T-cell (primary cell): ENCODE measurements at regions not wholly inside any gene's neighbourhood (a gene's known extent, or its start where the extent isn't known, plus 50 kb on each side); places are given as distances from the start of the nearest gene placed in this dataset.

Experiments
- ATAC-seq, 4 experiments: fragments of 200-7000 bp in 3 of 4; fragments of 150-1000 bp in 1 of 4; cut with Tn5 transposase; replicated peaks in 1 of 4; 1 replicate in 3 of 4; 2 replicates in 1 of 4; pipeline ENCODE4 v1.10.0; 2021; ENCODE audit warnings: moderate library complexity in 3 of 4, mild to moderate bottlenecking in 2 of 4, moderate number of reproducible peaks in 1 of 4
- CTCF ChIA-PET, 2 donors: fragments of 300-600 bp; sonication (Branson Sonifier 250); formaldehyde crosslinking; loops; one replicate each; lab custom pipeline; 2022; ENCODE audit warnings: antibody characterized with exemption in 2 of 2; lab: Charles Lee
- POLR2A ChIA-PET, 2 donors: fragments of 300-600 bp; sonication (Branson Sonifier 250); formaldehyde crosslinking; loops; one replicate each; lab custom pipeline; 2022; ENCODE audit warnings: antibody characterized with exemption in 2 of 2; lab: Charles Lee
- DNase-seq, 35 experiments: peaks; one replicate each; pipeline versions ENCODE4 v3.0.0 to v3.0.0-alpha.2; 2013 to 2023
- H3K27ac ChIP-seq: one replicate; pipeline ENCODE4 v1.5.1; 2013; ENCODE audit warnings: low read length
- H3K27me3 ChIP-seq, 2 experiments: replicated peaks in 1 of 2; 1 replicate in 1 of 2; 2 replicates in 1 of 2; pipeline versions ENCODE4 v1.6.1 to v1.7.0; 2013; ENCODE audit warnings: low read length in 1 of 2, mixed read lengths in 1 of 2; ENCODE audit not compliant: control insufficient read depth in 2 of 2, insufficient read depth in 2 of 2; ENCODE audit errors: extremely low read depth in 1 of 2
- H3K36me3 ChIP-seq, 2 donors: 1 replicate in 1 of 2; 2 replicates in 1 of 2; pipeline versions ENCODE4 v1.6.1 to v1.7.0; 2013; ENCODE audit warnings: low read length in 1 of 2; ENCODE audit not compliant: control insufficient read depth in 2 of 2, insufficient read depth in 1 of 2; ENCODE audit errors: extremely low read depth in 1 of 2
- H3K4me1 ChIP-seq, 2 experiments: 1 replicate in 1 of 2; 2 replicates in 1 of 2; pipeline versions ENCODE4 v1.6.1 to v1.7.0; 2013; ENCODE audit warnings: low read length in 2 of 2, mixed read lengths in 1 of 2; ENCODE audit not compliant: insufficient read depth in 2 of 2, control insufficient read depth in 1 of 2; ENCODE audit errors: extremely low read depth in 1 of 2
- H3K4me3 ChIP-seq, 2 donors: 1 replicate in 1 of 2; 2 replicates in 1 of 2; pipeline versions ENCODE4 v1.5.1 to v1.7.0; 2013; ENCODE audit warnings: mild to moderate bottlenecking in 2 of 2, low read length in 1 of 2, moderate library complexity in 1 of 2; ENCODE audit not compliant: control insufficient read depth in 1 of 2; ENCODE audit errors: extremely low read depth in 1 of 2
- H3K9me3 ChIP-seq: 2 replicates; pipeline ENCODE4 v1.7.0; 2013
- H3K27ac Mint-ChIP-seq, 2 donors: one replicate each; pipeline ENCODE4 v1.8.0; 2020 to 2021; ENCODE audit warnings: mild to moderate bottlenecking in 2 of 2, mixed read lengths in 2 of 2
- H3K27me3 Mint-ChIP-seq, 2 donors: one replicate each; pipeline ENCODE4 v1.8.0; 2021 to 2022; ENCODE audit warnings: mixed read lengths in 2 of 2
- H3K36me3 Mint-ChIP-seq: one replicate; pipeline ENCODE4 v1.8.0; 2021; ENCODE audit warnings: mixed read lengths
- H3K4me1 Mint-ChIP-seq, 3 donors: one replicate each; pipeline ENCODE4 v1.8.0; 2020 to 2022; ENCODE audit warnings: mixed read lengths in 3 of 3, mild to moderate bottlenecking in 1 of 3
- H3K4me3 Mint-ChIP-seq, 3 donors: one replicate each; pipeline ENCODE4 v1.8.0; 2020 to 2022; ENCODE audit warnings: mild to moderate bottlenecking in 3 of 3, mixed read lengths in 3 of 3, moderate library complexity in 3 of 3
- H3K9me3 Mint-ChIP-seq, 3 donors: one replicate each; pipeline ENCODE4 v1.8.0; 2020 to 2022; ENCODE audit warnings: mixed read lengths in 3 of 3
- WGBS: methylation state at CpG from one replicate; pipeline ENCODE4 v1.1.5; 2013; ENCODE audit warnings: missing lambda C conversion rate; ENCODE audit not compliant: insufficient coverage; 5-methylcytosine and 5-hydroxymethylcytosine counted together

- WGBS: 63% methylated on average over 2 of the region's 3 CpGs
- no peak overlapping the region for H3K4me3 Mint-ChIP-seq
- H3K4me3 ChIP-seq: no peak overlapping the region
- POLR2A ChIA-PET: no interaction called here
- no peaks in the 10 kb centered on the region for H3K4me1 Mint-ChIP-seq
- no peak overlapping the region for H3K27ac Mint-ChIP-seq
- H3K36me3 ChIP-seq: no peaks in the 10 kb centered on the region
- H3K27me3 ChIP-seq: no peaks in the 10 kb centered on the region
- CTCF ChIA-PET: no interaction called here
- DNase-seq (no peak), ATAC-seq (no peak)
- no peaks in the 10 kb centered on the region for H3K4me1 ChIP-seq
- H3K9me3 ChIP-seq: no peaks in the 10 kb centered on the region
- no peak overlapping the region for H3K27ac ChIP-seq
- no peaks in the 10 kb centered on the region for H3K27me3 Mint-ChIP-seq
- H3K9me3 Mint-ChIP-seq: peaks cover 0 to 1% (median 0%) of the 10 kb centered on the region in 3 donors
- no peaks in the 10 kb centered on the region for H3K36me3 Mint-ChIP-seq
Observed at GRCh38 chr2:30348825-30349224, 98.2 kb upstream of the LCLAT1 start.

GRCh38 chr2:30349691-30350090 is 97.4 kb upstream of the LCLAT1 start:
- no peak overlapping the region for H3K4me3 Mint-ChIP-seq
- H3K27ac Mint-ChIP-seq: no peak overlapping the region
- ATAC-seq (no peak), DNase-seq (no peak)
- Histone ChIP-seq H3K27ac (no peak overlapping the region), H3K36me3 (no peaks in the 10 kb centered on the region), H3K9me3 (no peaks in the 10 kb centered on the region), H3K27me3 (no peaks in the 10 kb centered on the region), H3K4me3 (no peak overlapping the region), H3K4me1 (no peaks in the 10 kb centered on the region)
- no peaks in the 10 kb centered on the region for H3K9me3 Mint-ChIP-seq
- 67% methylated on average over 3 of the region's 7 CpGs for WGBS
- ChIA-PET CTCF (no interaction called here), POLR2A (no interaction called here)
- H3K27me3 Mint-ChIP-seq: no peaks in the 10 kb centered on the region
- no peaks in the 10 kb centered on the region for H3K36me3 Mint-ChIP-seq
- no peaks in the 10 kb centered on the region for H3K4me1 Mint-ChIP-seq

- DNase-seq (no peak), ATAC-seq (no peak)
- Mint-ChIP-seq H3K27ac (no peak overlapping the region), H3K4me3 (no peak overlapping the region), H3K36me3 (no peaks in the 10 kb centered on the region), H3K4me1 (no peaks in the 10 kb centered on the region), H3K27me3 (no peaks in the 10 kb centered on the region), H3K9me3 (no peaks in the 10 kb centered on the region)
- Histone ChIP-seq H3K4me3 (no peak overlapping the region), H3K27me3 (no peaks in the 10 kb centered on the region), H3K4me1 (no peaks in the 10 kb centered on the region), H3K27ac (no peak overlapping the region), H3K9me3 (no peaks in the 10 kb centered on the region), H3K36me3 (no peaks in the 10 kb centered on the region)
- CTCF ChIA-PET: no interaction called here
- POLR2A ChIA-PET: no interaction called here
- WGBS: 95% methylated on average over 8 of the region's 9 CpGs
Observed at GRCh38 chr2:30351116-30351515, 95.9 kb upstream of the LCLAT1 start.

GRCh38 chr2:30351949-30352348 is 95.1 kb upstream of the LCLAT1 start:
- Histone ChIP-seq H3K27ac (no peak overlapping the region), H3K4me3 (no peak overlapping the region), H3K36me3 (no peaks in the 10 kb centered on the region), H3K4me1 (no peaks in the 10 kb centered on the region), H3K9me3 (no peaks in the 10 kb centered on the region), H3K27me3 (no peaks in the 10 kb centered on the region)
- Mint-ChIP-seq H3K36me3 (no peaks in the 10 kb centered on the region), H3K4me1 (no peaks in the 10 kb centered on the region), H3K4me3 (no peak overlapping the region), H3K9me3 (no peaks in the 10 kb centered on the region), H3K27me3 (no peaks in the 10 kb centered on the region), H3K27ac (no peak overlapping the region)
- CTCF ChIA-PET: no interaction called here
- POLR2A ChIA-PET: no interaction called here
- DNase-seq: no peak
- ATAC-seq: no peak
- 80% methylated on average over 2 of the region's 3 CpGs for WGBS

- H3K27me3 Mint-ChIP-seq: no peaks in the 10 kb centered on the region
- WGBS: no CpG with 5 or more reads among the region's 2 CpGs
- Histone ChIP-seq H3K36me3 (no peaks in the 10 kb centered on the region), H3K9me3 (no peaks in the 10 kb centered on the region), H3K4me3 (no peak overlapping the region), H3K27ac (no peak overlapping the region), H3K4me1 (no peaks in the 10 kb centered on the region), H3K27me3 (no peaks in the 10 kb centered on the region)
- H3K4me1 Mint-ChIP-seq: peaks cover 0 to 3% (median under 1%) of the 10 kb centered on the region in 3 donors
- ATAC-seq (no peak), DNase-seq (no peak)
- ChIA-PET POLR2A (interaction anchor here in 1 of 2 donors (0.6 kb wide), 2 partner anchors 9 to 206 kb away, joined by 3 to 4 read pairs; no protein-coding TSS in a partner anchor), CTCF (interaction anchor here in 1 of 2 donors (0.5 kb wide), 1 partner anchor 143 kb away, joined by 3 read pairs; no protein-coding TSS in a partner anchor)
- H3K36me3 Mint-ChIP-seq: no peaks in the 10 kb centered on the region
- H3K4me3 Mint-ChIP-seq: no peak overlapping the region
- H3K27ac Mint-ChIP-seq: no peak overlapping the region
- no peaks in the 10 kb centered on the region for H3K9me3 Mint-ChIP-seq
Observed at GRCh38 chr2:30354150-30354549, 92.9 kb upstream of the LCLAT1 start.

- Histone ChIP-seq H3K4me3 (no peak overlapping the region), H3K4me1 (peaks cover 0 to 1% of the 10 kb centered on the region in 2 experiments), H3K27me3 (no peaks in the 10 kb centered on the region), H3K9me3 (no peaks in the 10 kb centered on the region), H3K36me3 (no peaks in the 10 kb centered on the region), H3K27ac (no peak overlapping the region)
- H3K4me1 Mint-ChIP-seq: peaks cover 0 to 5% (median 4%) of the 10 kb centered on the region in 3 donors
- DNase-seq: no peak
- no peak for ATAC-seq
- no peaks in the 10 kb centered on the region for H3K27me3 Mint-ChIP-seq
- WGBS: no CpG with 5 or more reads among the region's 1 CpG
- H3K36me3 Mint-ChIP-seq: no peaks in the 10 kb centered on the region
- CTCF ChIA-PET: interaction anchor here in 1 of 2 donors (0.5 kb wide), 1 partner anchor 143 kb away, joined by 3 read pairs; no protein-coding TSS in a partner anchor
- POLR2A ChIA-PET: interaction anchor here in 1 of 2 donors (0.6 kb wide), 2 partner anchors 10 to 206 kb away, joined by 3 to 4 read pairs; no protein-coding TSS in a partner anchor
- no peaks in the 10 kb centered on the region for H3K9me3 Mint-ChIP-seq
- peak overlapping the region in 1 of 2 donors; percentile 6 for H3K27ac Mint-ChIP-seq
- H3K4me3 Mint-ChIP-seq: no peak overlapping the region
Observed at GRCh38 chr2:30354621-30355020, 92.4 kb upstream of the LCLAT1 start.

GRCh38 chr2:30355306-30355705 is 91.7 kb upstream of the LCLAT1 start:
- peaks cover 0 to 8% of the 10 kb centered on the region in 2 experiments for H3K4me1 ChIP-seq
- WGBS: 100% methylated on average over 1 of the region's 3 CpGs
- H3K9me3 ChIP-seq: no peaks in the 10 kb centered on the region
- ATAC-seq: no peak
- CTCF ChIA-PET: no interaction called here
- no peaks in the 10 kb centered on the region for H3K36me3 ChIP-seq
- H3K27ac ChIP-seq: no peak overlapping the region
- Mint-ChIP-seq H3K9me3 (no peaks in the 10 kb centered on the region), H3K27ac (no peak overlapping the region), H3K4me3 (no peak overlapping the region), H3K36me3 (no peaks in the 10 kb centered on the region), H3K27me3 (no peaks in the 10 kb centered on the region), H3K4me1 (peaks cover 5 to 11% (median 11%) of the 10 kb centered on the region in 3 donors)
- no peaks in the 10 kb centered on the region for H3K27me3 ChIP-seq
- no peak for DNase-seq
- POLR2A ChIA-PET: no interaction called here
- no peak overlapping the region for H3K4me3 ChIP-seq
